Fibroblast of mammary gland (primary cell): ENCODE measurements at regions not wholly inside any gene's neighbourhood (a gene's known extent, or its start where the extent isn't known, plus 50 kb on each side); places are given as distances from the start of the nearest gene placed in this dataset.

Experiments used
- DNase-seq: peaks from one replicate; pipeline ENCODE4 v3.0.0-alpha.2; 2010; ENCODE audit warnings: low read depth
- H3K4me3 ChIP-seq: 2 replicates; pipeline ENCODE4 v1.5.1; 2011; ENCODE audit warnings: low read depth, mild to moderate bottlenecking, low read length, moderate library complexity; ENCODE audit not compliant: control insufficient read depth
- CTCF ChIP-seq: conservative IDR thresholded peaks from 2 replicates; pipeline ENCODE4 v1.5.1; 2011; ENCODE audit warnings: low read depth, low read length, inconsistent platforms; ENCODE audit not compliant: control insufficient read depth, insufficient read depth

GRCh38 chr13:40143106-40143505, 487.6 kb downstream of the COG6 start:
- TF ChIP-seq CTCF: no peak
- DNase-seq: no peak
- H3K4me3 ChIP-seq: no peak overlapping the region

- no peak for TF ChIP-seq CTCF
- DNase-seq: no peak
- no peak overlapping the region for H3K4me3 ChIP-seq
Observed at GRCh38 chr13:40143559-40143958, 488.1 kb downstream of the COG6 start.

GRCh38 chr13:40145139-40145538, 489.7 kb downstream of the COG6 start:
- no peak for DNase-seq
- no peak for TF ChIP-seq CTCF
- no peak overlapping the region for H3K4me3 ChIP-seq

GRCh38 chr13:40146063-40146462, 490.6 kb downstream of the COG6 start:
- TF ChIP-seq CTCF: no peak
- no peak overlapping the region for H3K4me3 ChIP-seq
- no peak for DNase-seq

GRCh38 chr13:40146611-40147117, 491.2 kb downstream of the COG6 start:
- no peak overlapping the region for H3K4me3 ChIP-seq
- no peak for DNase-seq
- no peak for TF ChIP-seq CTCF

GRCh38 chr13:40148101-40148500, 492.6 kb downstream of the COG6 start:
- DNase-seq: no peak
- no peak overlapping the region for H3K4me3 ChIP-seq
- TF ChIP-seq CTCF: no peak

- no peak for TF ChIP-seq CTCF
- DNase-seq: no peak
- H3K4me3 ChIP-seq: no peak overlapping the region
Observed at GRCh38 chr13:40148742-40149141, 493.3 kb downstream of the COG6 start.
